ENCODE measurements at regions not wholly inside any gene's neighbourhood (a gene's known extent, or its start where the extent isn't known, plus 50 kb on each side); places are given as distances from the start of the nearest gene placed in this dataset.

- DNase-seq, result no peak
- Mint-ChIP-seq H3K4me3 (no peak overlapping the region), H3K4me1 (ENCODE audit: low read depth) (no peaks in the 10 kb centered on the region), H3K9me3 (peaks cover 5% of the 10 kb centered on the region), H3K36me3 (ENCODE audit: insufficient read depth) (no peaks in the 10 kb centered on the region), H3K27me3 (ENCODE audit: low read depth) (no peaks in the 10 kb centered on the region)
- ATAC-seq, result no peak
These were observed 433.3 kb upstream of the TCF4 start for GRCh38 chr18:56021136-56021808.

- ATAC-seq (no peak), DNase-seq (no peak)
- H3K4me1 Mint-ChIP-seq (ENCODE audit: low read depth), result no peaks in the 10 kb centered on the region
- no peaks in the 10 kb centered on the region for H3K27me3 Mint-ChIP-seq (ENCODE audit: low read depth)
- H3K4me3 Mint-ChIP-seq, result no peak overlapping the region
- no peaks in the 10 kb centered on the region for H3K36me3 Mint-ChIP-seq (ENCODE audit: insufficient read depth)
- peaks cover 8% of the 10 kb centered on the region for H3K9me3 Mint-ChIP-seq
These were observed 431.9 kb upstream of the TCF4 start for GRCh38 chr18:56019908-56020307.

- ATAC-seq (no peak), DNase-seq (no peak)
- peaks cover 8% of the 10 kb centered on the region for H3K9me3 Mint-ChIP-seq
- no peaks in the 10 kb centered on the region for H3K4me1 Mint-ChIP-seq (ENCODE audit: low read depth)
- H3K27me3 Mint-ChIP-seq (ENCODE audit: low read depth), result no peaks in the 10 kb centered on the region
- H3K36me3 Mint-ChIP-seq (ENCODE audit: insufficient read depth), result no peaks in the 10 kb centered on the region
- no peak overlapping the region for H3K4me3 Mint-ChIP-seq
These were observed 431.2 kb upstream of the TCF4 start for GRCh38 chr18:56019156-56019555.

GRCh38 chr18:56009411-56009810, 421.4 kb upstream of the TCF4 start:
- Mint-ChIP-seq H3K36me3 (ENCODE audit: insufficient read depth) (no peaks in the 10 kb centered on the region), H3K4me3 (no peak overlapping the region)

GRCh38 chr18:56003720-56004088, 415.7 kb upstream of the TCF4 start:
- no peaks in the 10 kb centered on the region for H3K36me3 Mint-ChIP-seq (ENCODE audit: insufficient read depth)

More at GRCh38 chr18:56009411-56009810, 421.4 kb upstream of the TCF4 start:
- Mint-ChIP-seq H3K9me3 (peaks cover 15% of the 10 kb centered on the region), H3K4me1 (ENCODE audit: low read depth) (no peaks in the 10 kb centered on the region), H3K27me3 (ENCODE audit: low read depth) (no peaks in the 10 kb centered on the region)
- ATAC-seq (no peak), DNase-seq (no peak)

GRCh38 chr18:56003009-56003719, 415.2 kb upstream of the TCF4 start:
- H3K9me3 Mint-ChIP-seq, result no peaks in the 10 kb centered on the region
- H3K36me3 Mint-ChIP-seq (ENCODE audit: insufficient read depth), result no peaks in the 10 kb centered on the region
- H3K4me3 Mint-ChIP-seq, result no peak overlapping the region
- ATAC-seq (no peak), DNase-seq (no peak)
- H3K4me1 Mint-ChIP-seq (ENCODE audit: low read depth), result no peaks in the 10 kb centered on the region
- H3K27me3 Mint-ChIP-seq (ENCODE audit: low read depth), result no peaks in the 10 kb centered on the region

More at GRCh38 chr18:56003720-56004088, 415.7 kb upstream of the TCF4 start:
- no peaks in the 10 kb centered on the region for H3K27me3 Mint-ChIP-seq (ENCODE audit: low read depth)
- no peak for ATAC-seq
- no peaks in the 10 kb centered on the region for H3K9me3 Mint-ChIP-seq
- no peak for DNase-seq
- no peak overlapping the region for H3K4me3 Mint-ChIP-seq
- no peaks in the 10 kb centered on the region for H3K4me1 Mint-ChIP-seq (ENCODE audit: low read depth)

- no peak for ATAC-seq
These were observed 413.6 kb upstream of the TCF4 start for GRCh38 chr18:56001576-56001975.

GRCh38 chr18:56000041-56000440, 412.0 kb upstream of the TCF4 start:
- Mint-ChIP-seq H3K4me3 (no peak overlapping the region), H3K9me3 (peaks cover 4% of the 10 kb centered on the region), H3K36me3 (ENCODE audit: insufficient read depth) (no peaks in the 10 kb centered on the region), H3K27me3 (ENCODE audit: low read depth) (no peaks in the 10 kb centered on the region), H3K4me1 (ENCODE audit: low read depth) (no peaks in the 10 kb centered on the region)
- no peak for DNase-seq
- ATAC-seq, result no peak

More at GRCh38 chr18:56001576-56001975, 413.6 kb upstream of the TCF4 start:
- Mint-ChIP-seq H3K4me3 (no peak overlapping the region), H3K9me3 (no peaks in the 10 kb centered on the region), H3K27me3 (ENCODE audit: low read depth) (no peaks in the 10 kb centered on the region), H3K4me1 (ENCODE audit: low read depth) (no peaks in the 10 kb centered on the region), H3K36me3 (ENCODE audit: insufficient read depth) (no peaks in the 10 kb centered on the region)
- DNase-seq, result no peak

- no peaks in the 10 kb centered on the region for H3K4me1 Mint-ChIP-seq (ENCODE audit: low read depth)
- no peak for DNase-seq
- no peak for ATAC-seq
- H3K9me3 Mint-ChIP-seq, result peaks cover 4% of the 10 kb centered on the region
- no peaks in the 10 kb centered on the region for H3K27me3 Mint-ChIP-seq (ENCODE audit: low read depth)
- no peak overlapping the region for H3K4me3 Mint-ChIP-seq
- H3K36me3 Mint-ChIP-seq (ENCODE audit: insufficient read depth), result no peaks in the 10 kb centered on the region
These were observed 411.6 kb upstream of the TCF4 start for GRCh38 chr18:55999641-56000040.

- no peaks in the 10 kb centered on the region for H3K36me3 Mint-ChIP-seq (ENCODE audit: insufficient read depth)
- no peak overlapping the region for H3K4me3 Mint-ChIP-seq
- peaks cover 4% of the 10 kb centered on the region for H3K9me3 Mint-ChIP-seq
- DNase-seq, result no peak
- H3K4me1 Mint-ChIP-seq (ENCODE audit: low read depth), result no peaks in the 10 kb centered on the region
- no peak for ATAC-seq
- no peaks in the 10 kb centered on the region for H3K27me3 Mint-ChIP-seq (ENCODE audit: low read depth)
These were observed 410.9 kb upstream of the TCF4 start for GRCh38 chr18:55998801-55999385.

- Mint-ChIP-seq H3K27me3 (ENCODE audit: low read depth) (no peaks in the 10 kb centered on the region), H3K36me3 (ENCODE audit: insufficient read depth) (no peaks in the 10 kb centered on the region), H3K4me1 (ENCODE audit: low read depth) (no peaks in the 10 kb centered on the region), H3K4me3 (no peak overlapping the region), H3K9me3 (peaks cover 4% of the 10 kb centered on the region)
- DNase-seq, result no peak
- ATAC-seq, result peak in 1 of 2 donors; percentile 18
These were observed 410.1 kb upstream of the TCF4 start for GRCh38 chr18:55998071-55998522.

- no peak for ATAC-seq
- H3K9me3 Mint-ChIP-seq, result peaks cover 4% of the 10 kb centered on the region
- no peaks in the 10 kb centered on the region for H3K27me3 Mint-ChIP-seq (ENCODE audit: low read depth)
- H3K4me1 Mint-ChIP-seq (ENCODE audit: low read depth), result no peaks in the 10 kb centered on the region
- DNase-seq, result no peak
- no peaks in the 10 kb centered on the region for H3K36me3 Mint-ChIP-seq (ENCODE audit: insufficient read depth)
- no peak overlapping the region for H3K4me3 Mint-ChIP-seq
These were observed 409.2 kb upstream of the TCF4 start for GRCh38 chr18:55997151-55997561.

- DNase-seq (no peak), ATAC-seq (no peak)
- no peak overlapping the region for H3K4me3 Mint-ChIP-seq
- no peaks in the 10 kb centered on the region for H3K27me3 Mint-ChIP-seq (ENCODE audit: low read depth)
- H3K9me3 Mint-ChIP-seq, result peaks cover 4% of the 10 kb centered on the region
- no peaks in the 10 kb centered on the region for H3K36me3 Mint-ChIP-seq (ENCODE audit: insufficient read depth)
- H3K4me1 Mint-ChIP-seq (ENCODE audit: low read depth), result no peaks in the 10 kb centered on the region
These were observed 408.7 kb upstream of the TCF4 start for GRCh38 chr18:55996717-55997116.

GRCh38 chr18:55990186-55990585, 402.2 kb upstream of the TCF4 start:
- peaks cover 6% of the 10 kb centered on the region for H3K9me3 Mint-ChIP-seq
- no peaks in the 10 kb centered on the region for H3K36me3 Mint-ChIP-seq (ENCODE audit: insufficient read depth)
- H3K27me3 Mint-ChIP-seq (ENCODE audit: low read depth), result no peaks in the 10 kb centered on the region
- no peak overlapping the region for H3K4me3 Mint-ChIP-seq
- DNase-seq (no peak), ATAC-seq (no peak)
- H3K4me1 Mint-ChIP-seq (ENCODE audit: low read depth), result no peaks in the 10 kb centered on the region

- ATAC-seq (no peak), DNase-seq (no peak)
- Mint-ChIP-seq H3K36me3 (ENCODE audit: insufficient read depth) (no peaks in the 10 kb centered on the region), H3K27me3 (ENCODE audit: low read depth) (no peaks in the 10 kb centered on the region), H3K4me3 (no peak overlapping the region), H3K9me3 (peaks cover 6% of the 10 kb centered on the region), H3K4me1 (ENCODE audit: low read depth) (no peaks in the 10 kb centered on the region)
These were observed 400.5 kb upstream of the TCF4 start for GRCh38 chr18:55988537-55988936.
